ENCODE measurements at regions not wholly inside any gene's neighbourhood (a gene's known extent, or its start where the extent isn't known, plus 50 kb on each side); places are given as distances from the start of the nearest gene placed in this dataset.
"Not testable (repeated sequence)": the region's sequence is repeated elsewhere in the genome, so short reads cannot be mapped to it uniquely, and the experiment has no call there.

- TF ChIP-seq POLR2A (IDR thresholded peaks at IDR 0.05), result no peak
- TF ChIP-seq, protein P1, sequence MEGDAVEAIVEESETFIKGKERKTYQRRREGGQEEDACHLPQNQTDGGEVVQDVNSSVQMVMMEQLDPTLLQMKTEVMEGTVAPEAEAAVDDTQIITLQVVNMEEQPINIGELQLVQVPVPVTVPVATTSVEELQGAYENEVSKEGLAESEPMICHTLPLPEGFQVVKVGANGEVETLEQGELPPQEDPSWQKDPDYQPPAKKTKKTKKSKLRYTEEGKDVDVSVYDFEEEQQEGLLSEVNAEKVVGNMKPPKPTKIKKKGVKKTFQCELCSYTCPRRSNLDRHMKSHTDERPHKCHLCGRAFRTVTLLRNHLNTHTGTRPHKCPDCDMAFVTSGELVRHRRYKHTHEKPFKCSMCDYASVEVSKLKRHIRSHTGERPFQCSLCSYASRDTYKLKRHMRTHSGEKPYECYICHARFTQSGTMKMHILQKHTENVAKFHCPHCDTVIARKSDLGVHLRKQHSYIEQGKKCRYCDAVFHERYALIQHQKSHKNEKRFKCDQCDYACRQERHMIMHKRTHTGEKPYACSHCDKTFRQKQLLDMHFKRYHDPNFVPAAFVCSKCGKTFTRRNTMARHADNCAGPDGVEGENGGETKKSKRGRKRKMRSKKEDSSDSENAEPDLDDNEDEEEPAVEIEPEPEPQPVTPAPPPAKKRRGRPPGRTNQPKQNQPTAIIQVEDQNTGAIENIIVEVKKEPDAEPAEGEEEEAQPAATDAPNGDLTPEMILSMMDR (IDR thresholded peaks at IDR 0.05), result no peak
- H3K4me3 ChIP-seq, result no peak overlapping the region
- H3K9me3 ChIP-seq (replicated peaks in 1 of 3), result no peaks in the 10 kb centered on the region
- H3K27me3 ChIP-seq, result no peaks in the 10 kb centered on the region
- DNase-seq, result no peak
- intact Hi-C loops (cut with DNase I), result no loop called here
- H3K4me1 ChIP-seq (replicated peaks in 1 of 2), result no peaks in the 10 kb centered on the region
- no peaks in the 10 kb centered on the region for H3K36me3 ChIP-seq (replicated peaks in 1 of 2)
- no peak overlapping the region for H3K27ac ChIP-seq
- WGBS, 4 donors, result 78 to 92% (median 85%) methylated on average over 2 of the region's 2 CpGs
Observed at GRCh38 chr21:26245428-26245827, 74.9 kb upstream of the APP start.

DNA sequence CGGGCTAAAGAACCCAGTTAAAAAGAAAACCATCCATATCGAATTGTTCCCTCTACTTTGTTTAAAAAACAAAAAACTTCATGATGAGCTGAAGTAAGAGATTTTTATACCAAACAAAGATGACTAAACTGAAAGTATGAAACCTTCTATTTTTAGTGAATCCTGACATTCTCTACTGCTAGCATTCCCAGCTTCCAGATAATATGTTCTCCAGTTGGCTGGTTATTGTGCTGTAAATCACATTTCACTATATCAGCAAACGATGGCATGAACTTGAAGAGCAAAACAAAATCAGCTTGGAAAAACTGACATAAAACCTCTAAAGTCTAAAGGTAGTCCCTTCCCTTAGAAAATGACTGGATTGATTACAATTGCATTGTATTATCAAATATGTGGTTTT lies 68.1 kb upstream of the APP start:
- Histone ChIP-seq H3K4me1 (replicated peaks in 1 of 2) (no peaks in the 10 kb centered on the region), H3K4me3 (no peak overlapping the region), H3K9me3 (replicated peaks in 1 of 3) (no peaks in the 10 kb centered on the region), H3K27me3 (no peaks in the 10 kb centered on the region), H3K36me3 (replicated peaks in 1 of 2) (no peaks in the 10 kb centered on the region), H3K27ac (no peak overlapping the region)
- TF ChIP-seq, protein P1 (IDR thresholded peaks at IDR 0.05), result no peak
- TF ChIP-seq POLR2A (IDR thresholded peaks at IDR 0.05), result no peak
- no peak for DNase-seq
- intact Hi-C loops (cut with DNase I), result no loop called here
- 58 to 66% (median 61%) methylated on average over 3 of the region's 3 CpGs for WGBS, 4 donors

- TF ChIP-seq, protein P1 (IDR thresholded peaks at IDR 0.05), result no peak
- TF ChIP-seq POLR2A (IDR thresholded peaks at IDR 0.05), result no peak
- 81 to 92% (median 86%) methylated on average over 4 of the region's 4 CpGs for WGBS, 4 donors
- no peak overlapping the region for H3K27ac ChIP-seq
- no peaks in the 10 kb centered on the region for H3K9me3 ChIP-seq (replicated peaks in 1 of 3)
- no peak overlapping the region for H3K4me3 ChIP-seq
- intact Hi-C loops (cut with DNase I), result no loop called here
- H3K27me3 ChIP-seq, result no peaks in the 10 kb centered on the region
- no peaks in the 10 kb centered on the region for H3K36me3 ChIP-seq (replicated peaks in 1 of 2)
- no peaks in the 10 kb centered on the region for H3K4me1 ChIP-seq (replicated peaks in 1 of 2)
- DNase-seq, result no peak
Observed at GRCh38 chr21:26236281-26236680, 65.7 kb upstream of the APP start.

DNA sequence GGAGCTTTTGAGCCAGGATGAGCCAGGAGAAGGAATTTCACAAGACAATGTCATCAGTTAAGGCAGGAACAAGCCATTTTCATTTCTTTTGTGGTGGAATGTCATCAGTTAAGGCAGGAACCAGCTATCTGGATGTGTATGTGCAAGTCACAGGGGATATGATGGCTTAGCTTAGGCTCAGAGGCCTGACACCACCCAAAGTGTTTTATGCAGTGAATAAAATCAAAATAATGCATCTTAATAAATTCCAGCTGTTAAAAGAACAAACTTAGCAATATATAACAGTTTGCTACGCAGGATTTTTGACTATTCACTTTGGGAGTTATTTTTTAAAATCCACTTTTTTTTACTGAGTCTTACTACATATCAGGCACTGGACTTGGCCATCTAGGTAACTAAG lies 62.7 kb upstream of the APP start:
- H3K36me3 ChIP-seq (replicated peaks in 1 of 2); intact Hi-C loops (cut with DNase I); H3K9me3 ChIP-seq (replicated peaks in 1 of 3); H3K4me3 ChIP-seq; H3K27ac ChIP-seq; H3K4me1 ChIP-seq (replicated peaks in 1 of 2); DNase-seq; H3K27me3 ChIP-seq: not testable (repeated sequence)
- 88 to 97% (median 90%) methylated on average over 1 of the region's 1 CpG for WGBS, 4 donors

DNA sequence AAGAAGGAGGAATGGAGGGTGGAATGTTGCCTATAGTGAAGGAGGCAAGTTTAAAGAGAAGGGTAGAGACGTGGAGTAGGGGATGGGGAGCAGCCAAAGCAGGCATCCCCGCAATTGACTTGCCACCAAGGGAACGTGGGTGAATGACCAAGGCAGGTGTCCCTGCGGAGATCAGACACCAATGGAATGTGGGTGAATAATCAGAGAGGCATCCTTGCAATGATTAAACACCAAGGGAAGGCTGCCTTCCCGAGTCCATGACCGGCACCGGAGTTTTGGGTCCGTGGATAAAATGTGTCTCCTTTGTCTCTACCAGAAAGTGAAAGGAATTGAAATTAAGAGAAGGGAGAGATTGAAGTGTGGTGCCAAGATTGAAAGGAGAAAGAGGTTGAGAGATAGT lies 61.9 kb upstream of the APP start:
- H3K9me3 ChIP-seq (replicated peaks in 1 of 3); H3K27ac ChIP-seq; DNase-seq; H3K4me1 ChIP-seq (replicated peaks in 1 of 2); H3K4me3 ChIP-seq; H3K27me3 ChIP-seq; intact Hi-C loops (cut with DNase I); H3K36me3 ChIP-seq (replicated peaks in 1 of 2): not testable (repeated sequence)
- WGBS, 4 donors, result 86 to 92% (median 91%) methylated on average over 8 of the region's 8 CpGs
